Ishikawa (cell line): ENCODE measurements at regions not wholly inside any gene's neighbourhood (a gene's known extent, or its start where the extent isn't known, plus 50 kb on each side); places are given as distances from the start of the nearest gene placed in this dataset.

Source experiments
- CEBPB ChIP-seq: IDR thresholded peaks from 2 replicates; pipeline ENCODE4 v1.6.1; 2012
- CREB1 ChIP-seq: IDR thresholded peaks from 2 replicates; pipeline ENCODE4 v1.6.1; 2012; ENCODE audit warnings: low read depth
- EGR1 ChIP-seq: IDR thresholded peaks from 2 replicates; pipeline ENCODE4 v1.6.1; 2012
- EP300 ChIP-seq: IDR thresholded peaks from 2 replicates; pipeline ENCODE4 v1.6.1; 2012; ENCODE audit warnings: borderline replicate concordance
- FOXM1 ChIP-seq: IDR thresholded peaks from 2 replicates; pipeline ENCODE4 v1.6.1; 2012; ENCODE audit warnings: low read depth, borderline replicate concordance
- MAX ChIP-seq: IDR thresholded peaks from 2 replicates; pipeline ENCODE4 v1.6.1; 2012
- NFIC ChIP-seq: IDR thresholded peaks from 2 replicates; pipeline ENCODE4 v1.6.1; 2012
- RAD21 ChIP-seq: IDR thresholded peaks from 2 replicates; pipeline ENCODE4 v1.6.1; 2012; ENCODE audit warnings: low read depth
- REST ChIP-seq: IDR thresholded peaks from 2 replicates; pipeline ENCODE4 v1.6.1; 2012; ENCODE audit warnings: low read depth, mild to moderate bottlenecking
- TAF1 ChIP-seq: IDR thresholded peaks from 2 replicates; pipeline ENCODE4 v1.6.1; 2012; ENCODE audit warnings: low read depth, mild to moderate bottlenecking
- TCF12 ChIP-seq: IDR thresholded peaks from 2 replicates; pipeline ENCODE4 v1.6.1; 2012; ENCODE audit warnings: low read depth
- TEAD4 ChIP-seq: IDR thresholded peaks from 2 replicates; pipeline ENCODE4 v1.6.1; 2012
- YY1 ChIP-seq: IDR thresholded peaks from 2 replicates; pipeline ENCODE4 v1.6.1; 2012; ENCODE audit warnings: low read depth
- ZBTB7A ChIP-seq: IDR thresholded peaks from 2 replicates; pipeline ENCODE4 v1.6.1; 2012; ENCODE audit warnings: low read depth
- TF ChIP-seq, protein P1 (sequence below): IDR thresholded peaks from 2 replicates; pipeline ENCODE4 v1.6.1; 2012

DNA sequence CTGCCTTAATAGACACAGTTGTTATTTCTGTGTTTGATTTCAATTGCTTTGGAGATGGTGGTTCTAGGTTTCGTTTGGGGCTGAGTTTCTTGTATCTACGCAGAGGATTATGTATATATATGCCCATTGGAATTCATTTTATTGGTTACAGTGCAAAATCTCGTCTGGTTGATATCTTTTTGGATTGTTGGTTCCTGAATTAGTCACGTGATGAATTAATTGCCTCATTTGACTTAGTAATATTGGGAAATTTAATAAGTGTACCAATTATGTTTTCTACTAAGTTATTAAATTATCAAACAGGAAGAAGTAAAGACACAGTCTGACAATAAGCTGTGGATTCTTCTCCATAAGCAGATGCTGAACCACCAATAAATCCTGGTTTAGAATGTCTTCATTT lies 467.9 kb upstream of the TENM3 start:
- no peak for TF ChIP-seq NFIC
- TF ChIP-seq ZBTB7A: no peak
- TF ChIP-seq TEAD4: no peak
- no peak for TF ChIP-seq FOXM1
- TF ChIP-seq EP300: no peak
- no peak for TF ChIP-seq YY1

DNA sequence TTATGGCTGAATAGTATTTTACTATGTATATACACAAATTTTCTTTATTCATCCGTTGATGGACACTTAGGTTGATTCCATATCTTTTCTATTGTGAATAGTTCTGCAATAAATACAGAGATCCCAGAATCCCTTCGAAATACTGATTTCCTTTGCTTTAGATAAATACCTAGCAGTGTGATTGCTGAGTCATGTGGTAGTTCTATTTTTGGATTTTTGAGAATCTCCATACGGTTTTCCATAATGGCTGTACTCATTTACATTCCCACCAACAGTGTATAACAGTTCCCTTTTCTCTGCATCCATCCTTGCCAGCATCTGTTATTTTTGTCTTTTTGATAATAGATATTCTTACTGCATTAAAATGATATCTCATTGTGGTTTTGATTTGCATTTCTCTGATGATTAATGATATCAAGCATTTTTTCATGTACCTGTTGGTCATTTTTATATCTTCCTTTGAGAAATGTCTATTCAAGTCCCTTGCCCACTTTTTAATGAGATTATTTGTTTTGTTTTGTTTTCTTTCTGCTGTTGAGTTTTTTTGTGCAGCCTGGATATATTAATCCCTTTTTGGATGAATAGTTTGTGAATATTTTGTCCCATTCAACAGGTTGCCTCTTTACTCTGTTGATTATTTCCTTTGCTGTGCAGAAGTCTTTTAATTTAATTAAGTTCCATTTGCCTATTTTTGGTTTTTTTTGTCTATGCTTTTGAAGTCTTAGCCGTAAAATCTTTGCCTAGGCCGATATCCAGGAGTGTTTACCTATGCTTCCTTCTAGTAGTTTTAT lies 466.7 kb upstream of the TENM3 start:
- TF ChIP-seq RAD21: no peak
- TF ChIP-seq EP300: no peak
- TF ChIP-seq, protein P1, sequence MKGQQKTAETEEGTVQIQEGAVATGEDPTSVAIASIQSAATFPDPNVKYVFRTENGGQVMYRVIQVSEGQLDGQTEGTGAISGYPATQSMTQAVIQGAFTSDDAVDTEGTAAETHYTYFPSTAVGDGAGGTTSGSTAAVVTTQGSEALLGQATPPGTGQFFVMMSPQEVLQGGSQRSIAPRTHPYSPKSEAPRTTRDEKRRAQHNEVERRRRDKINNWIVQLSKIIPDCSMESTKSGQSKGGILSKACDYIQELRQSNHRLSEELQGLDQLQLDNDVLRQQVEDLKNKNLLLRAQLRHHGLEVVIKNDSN: no peak
- no peak for TF ChIP-seq EGR1
- no peak for TF ChIP-seq CREB1
- TF ChIP-seq TCF12: no peak
- TF ChIP-seq TAF1: no peak
- TF ChIP-seq ZBTB7A: no peak
- no peak for TF ChIP-seq MAX
- TF ChIP-seq FOXM1: no peak
- no peak for TF ChIP-seq TEAD4

GRCh38 chr4:181777518-181777917 lies 465.7 kb upstream of the TENM3 start:
- no peak for TF ChIP-seq CEBPB
- no peak for TF ChIP-seq MAX
- no peak for TF ChIP-seq FOXM1
- TF ChIP-seq, protein P1: no peak
- no peak for TF ChIP-seq TEAD4
- TF ChIP-seq NFIC: no peak
- TF ChIP-seq EGR1: no peak
- TF ChIP-seq YY1: no peak
- TF ChIP-seq CREB1: no peak
- TF ChIP-seq REST: no peak
- TF ChIP-seq TCF12: no peak
- TF ChIP-seq TAF1: no peak
- TF ChIP-seq ZBTB7A: no peak
- TF ChIP-seq EP300: no peak
- no peak for TF ChIP-seq RAD21

DNA sequence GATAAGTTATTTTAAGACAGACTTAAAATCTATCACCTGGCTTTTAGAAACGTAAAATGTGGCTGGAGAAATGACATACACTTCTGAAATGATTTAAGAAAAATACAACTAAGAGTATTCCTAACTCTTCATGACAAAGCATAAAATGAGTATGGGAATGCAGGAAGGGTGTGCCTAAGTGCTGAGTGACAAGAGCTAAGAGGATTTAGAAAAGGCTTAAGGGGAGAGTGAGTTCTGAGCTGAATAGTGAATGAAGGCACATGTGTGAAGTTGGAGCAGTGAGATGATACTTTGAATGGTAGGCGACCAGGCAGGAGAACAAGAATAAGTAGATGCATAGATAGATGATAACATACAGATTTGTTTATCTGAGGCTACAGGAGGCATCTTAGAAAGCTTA lies 458.3 kb upstream of the TENM3 start:
- TF ChIP-seq, protein P1: no peak

DNA sequence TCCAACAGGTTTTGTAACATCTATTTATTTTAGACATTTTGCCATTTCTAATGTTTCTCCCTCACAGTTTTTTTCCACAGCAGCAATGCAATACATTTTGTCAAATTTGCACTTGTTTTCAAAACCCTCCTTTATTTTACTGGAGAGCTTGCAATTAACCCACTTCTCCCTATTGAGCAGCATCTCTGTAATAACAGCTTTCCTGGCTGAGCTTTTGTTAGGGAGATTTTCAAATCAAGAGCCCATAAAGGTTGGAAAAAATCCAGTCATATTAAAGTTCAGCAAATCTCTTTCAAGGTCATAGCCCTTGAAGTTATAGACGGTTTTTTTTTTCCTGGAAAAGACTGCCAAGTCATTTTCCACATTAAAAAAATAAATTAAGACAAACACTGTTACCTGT lies 450.6 kb upstream of the TENM3 start:
- TF ChIP-seq EGR1: no peak
- no peak for TF ChIP-seq RAD21
- no peak for TF ChIP-seq REST
- TF ChIP-seq NFIC: no peak
- TF ChIP-seq TAF1: no peak
- TF ChIP-seq EP300: no peak
- no peak for TF ChIP-seq YY1
- no peak for TF ChIP-seq CREB1
- TF ChIP-seq MAX: no peak
- no peak for TF ChIP-seq ZBTB7A
- TF ChIP-seq TCF12: no peak
- TF ChIP-seq, protein P1: no peak
- TF ChIP-seq FOXM1: no peak
